ENCODE measurements at regions not wholly inside any gene's neighbourhood (a gene's known extent, or its start where the extent isn't known, plus 50 kb on each side); places are given as distances from the start of the nearest gene placed in this dataset.
"Not testable (repeated sequence)": the region's sequence is repeated elsewhere in the genome, so short reads cannot be mapped to it uniquely, and the experiment has no call there.

GRCh38 chr4:43148481-43148880 lies 256.0 kb downstream of the GRXCR1 start:
- no peaks in the 10 kb centered on the region for H3K36me3 ChIP-seq (ENCODE audit: low read depth)
- no peak overlapping the region for H3K4me3 ChIP-seq (ENCODE audit: severe bottlenecking)
- ATAC-seq (ENCODE audit: low read depth): no peak
- DNase-seq (ENCODE audit: low spot score): no peak
- no peaks in the 10 kb centered on the region for H3K9me3 ChIP-seq (ENCODE audit: severe bottlenecking)
- no peak overlapping the region for H3K27ac ChIP-seq (ENCODE audit: poor library complexity, severe bottlenecking)
- no peak for TF ChIP-seq CTCF (IDR thresholded peaks at IDR 0.05; ENCODE audit: poor library complexity, severe bottlenecking)
- H3K4me1 ChIP-seq (ENCODE audit: insufficient read depth, poor library complexity, severe bottlenecking): no peaks in the 10 kb centered on the region
- H3K27me3 ChIP-seq (ENCODE audit: insufficient read depth, poor library complexity, severe bottlenecking): no peaks in the 10 kb centered on the region

- H3K4me1 ChIP-seq (ENCODE audit: insufficient read depth, poor library complexity, severe bottlenecking): no peaks in the 10 kb centered on the region
- ATAC-seq (ENCODE audit: low read depth) (no peak), DNase-seq (ENCODE audit: low spot score) (no peak)
- H3K36me3 ChIP-seq (ENCODE audit: low read depth): no peaks in the 10 kb centered on the region
- H3K9me3 ChIP-seq (ENCODE audit: severe bottlenecking): peaks cover 2% of the 10 kb centered on the region
- H3K27me3 ChIP-seq (ENCODE audit: insufficient read depth, poor library complexity, severe bottlenecking): no peaks in the 10 kb centered on the region
- no peak overlapping the region for H3K4me3 ChIP-seq (ENCODE audit: severe bottlenecking)
- TF ChIP-seq CTCF (IDR thresholded peaks at IDR 0.05; ENCODE audit: poor library complexity, severe bottlenecking): no peak
- H3K27ac ChIP-seq (ENCODE audit: poor library complexity, severe bottlenecking): no peak overlapping the region
Observed at GRCh38 chr4:43163101-43163792, 270.7 kb downstream of the GRXCR1 start.

- ATAC-seq (ENCODE audit: low read depth) (no peak), DNase-seq (ENCODE audit: low spot score) (no peak)
- H3K36me3 ChIP-seq (ENCODE audit: low read depth): no peaks in the 10 kb centered on the region
- no peaks in the 10 kb centered on the region for H3K27me3 ChIP-seq (ENCODE audit: insufficient read depth, poor library complexity, severe bottlenecking)
- H3K9me3 ChIP-seq (ENCODE audit: severe bottlenecking): no peaks in the 10 kb centered on the region
- no peak overlapping the region for H3K27ac ChIP-seq (ENCODE audit: poor library complexity, severe bottlenecking)
- H3K4me3 ChIP-seq (ENCODE audit: severe bottlenecking): no peak overlapping the region
- TF ChIP-seq CTCF (IDR thresholded peaks at IDR 0.05; ENCODE audit: poor library complexity, severe bottlenecking): no peak
- H3K4me1 ChIP-seq (ENCODE audit: insufficient read depth, poor library complexity, severe bottlenecking): no peaks in the 10 kb centered on the region
Observed at GRCh38 chr4:43189741-43190140, 297.2 kb downstream of the GRXCR1 start.

- ATAC-seq (ENCODE audit: low read depth); H3K36me3 ChIP-seq (ENCODE audit: low read depth); H3K27ac ChIP-seq (ENCODE audit: poor library complexity, severe bottlenecking); DNase-seq (ENCODE audit: low spot score); H3K9me3 ChIP-seq (ENCODE audit: severe bottlenecking); H3K27me3 ChIP-seq (ENCODE audit: insufficient read depth, poor library complexity, severe bottlenecking); H3K4me1 ChIP-seq (ENCODE audit: insufficient read depth, poor library complexity, severe bottlenecking); H3K4me3 ChIP-seq (ENCODE audit: severe bottlenecking): not testable (repeated sequence)
Observed at GRCh38 chr4:43212576-43212975, 320.1 kb downstream of the GRXCR1 start.

- no peak overlapping the region for H3K4me3 ChIP-seq (ENCODE audit: severe bottlenecking)
- H3K9me3 ChIP-seq (ENCODE audit: severe bottlenecking): no peaks in the 10 kb centered on the region
- DNase-seq (ENCODE audit: low spot score) (no peak), ATAC-seq (ENCODE audit: low read depth) (no peak)
- no peaks in the 10 kb centered on the region for H3K4me1 ChIP-seq (ENCODE audit: insufficient read depth, poor library complexity, severe bottlenecking)
- no peaks in the 10 kb centered on the region for H3K27me3 ChIP-seq (ENCODE audit: insufficient read depth, poor library complexity, severe bottlenecking)
- H3K27ac ChIP-seq (ENCODE audit: poor library complexity, severe bottlenecking): no peak overlapping the region
- no peak for TF ChIP-seq CTCF (IDR thresholded peaks at IDR 0.05; ENCODE audit: poor library complexity, severe bottlenecking)
- no peaks in the 10 kb centered on the region for H3K36me3 ChIP-seq (ENCODE audit: low read depth)
Observed at GRCh38 chr4:43223820-43224219, 331.3 kb downstream of the GRXCR1 start.
